ENCODE measurements at regions not wholly inside any gene's neighbourhood (a gene's known extent, or its start where the extent isn't known, plus 50 kb on each side); places are given as distances from the start of the nearest gene placed in this dataset.

- H3K4me3 ChIP-seq (ENCODE audit: low read depth, low read length), result no peak overlapping the region
- H3K27me3 ChIP-seq (ENCODE audit: control insufficient read depth, insufficient read depth, low read length), result no peaks in the 10 kb centered on the region
- no peak for DNase-seq (ENCODE audit: low read depth)
- H3K36me3 ChIP-seq (ENCODE audit: control insufficient read depth, insufficient read depth, low read length), result no peaks in the 10 kb centered on the region
- no peak for TF ChIP-seq CTCF (IDR thresholded peaks at IDR 0.05; ENCODE audit: insufficient read depth, low read length, severe bottlenecking)
- FAIRE-seq, result no peak
These were observed 251.1 kb upstream of the JUN start for GRCh38 chr1:59034925-59035324.

GRCh38 chr1:59039551-59039950 lies 255.7 kb upstream of the JUN start:
- TF ChIP-seq CTCF (IDR thresholded peaks at IDR 0.05; ENCODE audit: insufficient read depth, low read length, severe bottlenecking), result no peak
- FAIRE-seq (no peak), DNase-seq (ENCODE audit: low read depth) (no peak)
- Histone ChIP-seq H3K27me3 (ENCODE audit: control insufficient read depth, insufficient read depth, low read length) (no peaks in the 10 kb centered on the region), H3K4me3 (ENCODE audit: low read depth, low read length) (no peak overlapping the region), H3K36me3 (ENCODE audit: control insufficient read depth, insufficient read depth, low read length) (no peaks in the 10 kb centered on the region)

- no peak for TF ChIP-seq CTCF (IDR thresholded peaks at IDR 0.05; ENCODE audit: insufficient read depth, low read length, severe bottlenecking)
- Histone ChIP-seq H3K36me3 (ENCODE audit: control insufficient read depth, insufficient read depth, low read length) (no peaks in the 10 kb centered on the region), H3K27me3 (ENCODE audit: control insufficient read depth, insufficient read depth, low read length) (no peaks in the 10 kb centered on the region), H3K4me3 (ENCODE audit: low read depth, low read length) (no peak overlapping the region)
- no peak for FAIRE-seq
- DNase-seq (ENCODE audit: low read depth), result no peak
These were observed 256.4 kb upstream of the FGGY start for GRCh38 chr1:59040486-59040885.

GRCh38 chr1:59041646-59042277 lies 255.1 kb upstream of the FGGY start:
- Histone ChIP-seq H3K27me3 (ENCODE audit: control insufficient read depth, insufficient read depth, low read length) (no peaks in the 10 kb centered on the region), H3K36me3 (ENCODE audit: control insufficient read depth, insufficient read depth, low read length) (no peaks in the 10 kb centered on the region), H3K4me3 (ENCODE audit: low read depth, low read length) (no peak overlapping the region)
- TF ChIP-seq CTCF (IDR thresholded peaks at IDR 0.05; ENCODE audit: insufficient read depth, low read length, severe bottlenecking), result no peak
- DNase-seq (ENCODE audit: low read depth) (no peak), FAIRE-seq (no peak)

- H3K36me3 ChIP-seq (ENCODE audit: control insufficient read depth, insufficient read depth, low read length), result no peaks in the 10 kb centered on the region
- no peak for TF ChIP-seq CTCF (IDR thresholded peaks at IDR 0.05; ENCODE audit: insufficient read depth, low read length, severe bottlenecking)
- no peak overlapping the region for H3K4me3 ChIP-seq (ENCODE audit: low read depth, low read length)
- FAIRE-seq (no peak), DNase-seq (ENCODE audit: low read depth) (peak; percentile 74)
- no peaks in the 10 kb centered on the region for H3K27me3 ChIP-seq (ENCODE audit: control insufficient read depth, insufficient read depth, low read length)
These were observed 253.1 kb upstream of the FGGY start for GRCh38 chr1:59043796-59044195.

- DNase-seq (ENCODE audit: low read depth) (no peak), FAIRE-seq (no peak)
- Histone ChIP-seq H3K4me3 (ENCODE audit: low read depth, low read length) (no peak overlapping the region), H3K27me3 (ENCODE audit: control insufficient read depth, insufficient read depth, low read length) (no peaks in the 10 kb centered on the region), H3K36me3 (ENCODE audit: control insufficient read depth, insufficient read depth, low read length) (no peaks in the 10 kb centered on the region)
- no peak for TF ChIP-seq CTCF (IDR thresholded peaks at IDR 0.05; ENCODE audit: insufficient read depth, low read length, severe bottlenecking)
These were observed 252.3 kb upstream of the FGGY start for GRCh38 chr1:59044535-59045121.
